Caki2 (cell line): ENCODE measurements at regions not wholly inside any gene's neighbourhood (a gene's known extent, or its start where the extent isn't known, plus 50 kb on each side); places are given as distances from the start of the nearest gene placed in this dataset.
A peak's percentile ranks its signal among the peaks of the same experiment; 100 is the strongest.

Source experiments
- DNase-seq: peaks from one replicate; pipeline ENCODE4 v3.0.0-alpha.2; 2015; ENCODE audit warnings: low read depth
- in situ Hi-C: cut with HindIII; loops from 2 replicates; pipeline ENCODE4 v1.10.0; 2016; ENCODE audit warnings: low sequenced_read_pairs, low pct_unique_long_range_greater_than_20kb, mixed read lengths

DNA sequence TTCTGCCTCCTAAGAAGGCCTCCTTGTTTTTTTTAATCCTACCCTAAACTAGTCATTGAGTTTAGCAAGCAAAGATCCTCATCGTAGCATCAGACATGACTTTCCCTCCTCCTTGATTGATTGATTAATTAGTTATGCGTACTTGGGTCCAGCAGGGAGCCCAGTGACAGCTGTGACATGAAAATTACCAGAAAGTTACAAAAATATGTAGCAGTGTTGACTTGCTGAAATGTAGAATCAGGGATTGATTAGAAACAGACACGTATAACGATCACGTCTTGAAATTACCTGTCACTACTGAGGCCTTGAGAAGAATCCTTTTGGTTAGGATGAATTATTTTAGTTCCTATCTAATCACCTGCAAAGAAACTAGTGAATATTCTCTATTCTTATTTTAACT lies 167.4 kb upstream of the MPPED2 start:
- no peak for DNase-seq
- in situ Hi-C loops, result no loop called here

GRCh38 chr11:30749268-30749667 lies 163.1 kb upstream of the MPPED2 start:
- in situ Hi-C loops, result no loop called here

DNA sequence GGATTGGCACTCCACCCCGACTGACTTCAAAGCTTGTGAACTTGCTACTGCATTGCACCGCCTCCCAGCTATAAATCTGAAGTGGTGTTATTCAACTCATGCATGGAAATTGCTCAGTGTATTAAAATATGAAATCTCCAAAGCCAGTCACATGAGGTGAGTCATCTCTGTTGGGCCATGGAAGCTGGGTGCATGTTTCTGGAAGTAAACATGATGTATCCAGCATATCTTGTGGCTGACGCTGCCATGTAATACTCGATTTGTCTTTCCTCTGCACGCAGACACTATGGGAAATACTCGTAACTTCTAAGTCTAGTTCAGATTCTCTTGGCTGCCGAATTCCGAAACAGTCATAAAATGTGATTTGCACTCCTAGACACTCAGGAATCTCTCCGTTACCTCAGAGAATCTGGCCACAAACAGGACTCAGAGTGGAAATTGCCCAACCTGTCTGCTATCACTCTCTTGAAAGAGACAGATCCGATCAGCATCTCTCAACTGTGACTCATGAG lies 154.9 kb upstream of the MPPED2 start:
- no peak for DNase-seq
- in situ Hi-C loops, result no loop called here

More at GRCh38 chr11:30749268-30749667, 163.1 kb upstream of the MPPED2 start:
- no peak for DNase-seq

GRCh38 chr11:30740091-30740490 lies 153.9 kb upstream of the MPPED2 start:
- in situ Hi-C loops, result no loop called here
- DNase-seq, result no peak

GRCh38 chr11:30735946-30736345 lies 149.8 kb upstream of the MPPED2 start:
- DNase-seq, result no peak
- in situ Hi-C loops, result no loop called here

- in situ Hi-C loops, result no loop called here
Observed at GRCh38 chr11:30733748-30734147, 147.6 kb upstream of the MPPED2 start.

GRCh38 chr11:30730011-30730410 lies 143.9 kb upstream of the MPPED2 start:
- peak; percentile 2 for DNase-seq
- in situ Hi-C loops, result no loop called here

More at GRCh38 chr11:30733748-30734147, 147.6 kb upstream of the MPPED2 start:
- no peak for DNase-seq

DNA sequence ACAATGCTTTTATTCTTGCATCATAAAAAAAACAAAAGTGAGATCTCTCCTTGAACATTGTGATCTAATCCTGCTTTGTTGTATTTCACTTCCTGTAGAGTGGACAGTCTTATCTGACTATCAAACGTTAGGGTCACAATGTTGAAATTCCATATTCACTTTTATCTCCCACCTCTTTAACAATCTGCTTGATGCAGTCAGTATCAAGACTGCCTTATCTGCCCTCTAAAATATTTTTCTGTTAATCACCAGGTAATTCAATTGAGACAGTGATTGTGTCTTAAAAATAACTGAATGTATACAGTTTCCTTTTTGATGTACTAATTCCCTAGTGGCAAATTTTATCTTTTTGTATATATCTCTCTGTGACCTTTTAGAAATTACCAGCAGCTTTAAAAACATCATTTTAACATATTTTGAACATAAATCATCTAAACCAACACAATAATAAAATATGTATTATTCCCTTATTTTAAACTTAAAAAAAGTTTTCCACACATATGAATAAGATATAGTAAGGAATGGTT lies 143.1 kb upstream of the MPPED2 start:
- in situ Hi-C loops, result no loop called here

DNA sequence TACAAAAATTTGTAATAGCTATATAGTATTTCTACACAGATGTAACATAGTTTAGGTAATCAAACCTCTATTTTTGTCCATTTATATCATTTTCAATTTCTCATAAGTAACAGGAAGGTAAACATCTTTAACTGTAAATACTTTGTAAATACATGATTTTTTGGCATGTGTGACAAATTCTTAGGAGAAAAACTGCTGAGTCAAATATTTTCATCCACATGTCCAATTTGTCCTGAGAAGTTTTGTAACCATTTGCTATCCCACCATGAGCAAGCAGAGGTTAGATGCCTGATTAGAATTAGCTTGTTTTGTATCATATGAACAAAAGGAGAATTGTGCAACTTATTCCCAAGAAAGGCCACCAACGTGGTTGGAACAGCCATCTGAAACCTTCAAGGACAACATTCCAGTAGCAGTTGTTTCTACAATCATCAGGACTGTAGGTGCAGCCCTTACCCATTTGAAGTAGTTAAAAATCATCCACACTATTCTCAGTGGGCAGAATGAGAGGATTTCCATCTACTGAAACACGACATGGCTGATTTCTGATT lies 139.6 kb upstream of the MPPED2 start:
- in situ Hi-C loops, result no loop called here
- DNase-seq, result no peak

More for the DNA sequence above, 143.1 kb upstream of the MPPED2 start:
- no peak for DNase-seq

DNA sequence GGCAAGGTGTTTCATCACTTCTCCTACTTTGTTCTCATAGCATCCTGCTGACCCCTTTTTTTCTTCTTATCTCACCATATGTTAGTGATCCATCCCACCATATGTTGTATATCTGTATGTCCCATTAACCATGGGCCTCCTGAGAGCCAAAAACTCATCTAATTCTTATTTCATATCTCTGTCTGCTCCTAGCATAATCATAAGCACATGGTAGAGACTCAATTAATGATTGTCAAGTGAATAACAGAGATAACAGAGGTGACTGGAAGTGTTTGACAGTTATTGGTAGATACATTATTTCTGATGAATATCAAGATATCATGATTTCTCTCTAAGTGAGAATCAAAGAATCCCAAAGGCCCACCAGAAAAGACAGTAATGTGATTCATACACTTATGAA lies 138.1 kb upstream of the MPPED2 start:
- no peak for DNase-seq
- in situ Hi-C loops, result no loop called here

- no peak for DNase-seq
- in situ Hi-C loops, result no loop called here
Observed at GRCh38 chr11:30719371-30719770, 133.2 kb upstream of the MPPED2 start.

DNA sequence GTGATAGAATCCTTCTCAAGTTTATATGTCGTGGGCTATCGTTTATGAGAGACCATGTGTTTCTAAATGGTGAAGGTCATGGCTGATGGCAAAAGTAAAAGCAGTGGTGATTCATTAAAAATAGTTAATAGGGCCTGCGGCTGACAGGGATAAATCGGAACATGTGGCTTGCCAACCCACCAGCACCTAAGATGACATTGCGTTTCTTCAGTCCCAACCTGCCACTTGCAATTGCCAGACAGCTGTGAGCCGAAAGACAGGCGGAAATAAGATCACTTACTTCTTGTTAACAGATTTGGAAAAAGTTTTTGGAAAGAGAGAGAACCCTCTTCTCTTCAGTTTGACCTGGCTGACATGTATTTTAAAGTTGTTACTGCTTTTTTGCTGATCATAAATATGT lies 131.5 kb upstream of the MPPED2 start:
- no peak for DNase-seq
- in situ Hi-C loops, result no loop called here

DNA sequence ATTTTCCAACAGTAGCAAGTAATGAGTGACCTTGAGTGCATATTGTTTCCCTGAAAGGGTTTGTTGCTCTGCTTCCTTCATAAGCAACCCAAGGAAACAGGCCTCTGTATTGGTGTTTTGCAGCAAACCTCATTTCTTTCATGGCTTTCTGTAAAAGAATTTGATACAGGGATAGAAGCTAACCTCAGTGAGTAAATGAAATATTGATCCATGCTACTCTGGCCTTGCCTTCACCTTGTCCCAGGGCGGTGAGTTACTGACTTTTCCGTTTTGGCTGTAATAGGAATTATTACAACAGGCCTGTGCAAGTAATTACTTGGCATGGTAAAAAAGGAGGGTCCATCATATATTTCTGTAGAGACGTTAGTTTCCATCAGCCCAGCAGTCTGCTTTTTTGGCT lies 130.9 kb upstream of the MPPED2 start:
- in situ Hi-C loops, result no loop called here
- no peak for DNase-seq

DNA sequence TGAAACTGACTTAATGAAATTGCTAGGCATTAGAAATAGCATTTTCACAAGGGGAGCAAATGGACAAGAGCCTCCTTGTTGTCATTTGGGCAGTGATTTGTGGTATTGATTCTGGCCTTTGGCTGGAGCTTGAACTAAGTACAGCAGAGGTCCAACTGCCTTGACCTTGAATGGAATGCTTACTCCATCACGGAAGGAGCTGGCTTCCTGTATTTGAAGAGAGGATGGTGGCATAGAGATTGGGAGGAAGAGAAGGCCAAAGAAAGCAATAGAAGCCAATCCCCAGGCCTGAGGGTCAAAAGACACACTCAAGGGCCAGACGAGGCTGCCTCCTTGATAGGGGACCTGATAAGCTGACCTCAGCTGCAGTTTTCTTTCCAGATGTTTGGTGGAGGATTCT lies 126.6 kb upstream of the MPPED2 start:
- no peak for DNase-seq
- in situ Hi-C loops, result no loop called here

DNA sequence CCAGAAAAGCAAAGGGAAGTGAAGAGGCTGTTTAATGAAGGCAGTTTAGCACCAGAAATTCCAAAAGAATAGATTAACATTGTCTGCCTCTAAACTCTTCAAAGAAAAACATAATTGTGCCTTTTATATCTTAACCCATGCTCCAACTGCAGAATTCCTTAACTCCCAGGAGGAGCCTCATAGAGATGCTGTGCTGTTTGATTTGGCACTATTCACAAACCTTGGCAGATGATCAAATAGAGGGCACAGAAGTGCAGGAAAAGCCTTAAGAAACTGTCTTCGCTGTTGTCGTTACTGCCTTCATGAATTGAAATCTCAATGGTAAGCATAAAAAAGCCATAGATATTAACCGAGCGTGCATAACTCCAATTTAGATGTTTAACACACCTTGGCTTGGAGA lies 124.1 kb upstream of the MPPED2 start:
- DNase-seq, result no peak
- in situ Hi-C loops, result no loop called here

GRCh38 chr11:30707110-30707509 lies 121.0 kb upstream of the MPPED2 start:
- in situ Hi-C loops, result no loop called here
- DNase-seq, result no peak

DNA sequence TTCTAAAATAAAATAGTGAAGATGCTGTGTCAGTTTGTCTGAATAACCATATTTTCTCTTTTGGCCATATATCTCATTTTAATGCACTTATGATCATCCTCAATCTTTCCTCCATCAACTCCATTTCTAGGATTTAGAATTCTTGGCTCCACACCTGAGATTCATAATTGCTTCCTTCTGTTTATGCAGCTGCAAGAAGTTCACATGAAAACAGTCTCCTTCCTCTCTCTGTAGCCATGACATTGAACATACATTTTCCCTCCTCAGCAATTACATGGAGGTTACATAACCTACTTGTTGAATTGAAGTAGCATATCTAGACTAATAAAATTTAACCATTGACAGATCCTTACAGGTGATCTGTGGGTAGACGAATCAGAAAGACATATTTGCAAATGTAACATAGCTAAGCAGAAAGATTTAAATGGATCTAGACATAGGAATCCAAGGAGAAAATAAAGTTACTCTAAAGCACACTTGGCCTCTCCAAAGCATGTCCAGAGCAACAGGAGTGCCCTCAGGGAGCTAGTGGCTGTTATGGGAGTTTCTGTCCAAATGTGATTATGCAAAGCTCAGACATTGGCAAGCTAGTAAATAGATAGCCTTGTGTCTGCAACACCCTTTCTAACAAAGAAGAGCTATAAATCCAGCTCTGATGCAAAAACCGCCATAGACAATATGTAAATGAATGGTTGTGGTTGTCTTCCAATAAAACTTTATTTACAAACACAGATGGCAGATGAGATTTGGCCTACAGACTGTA lies 119.9 kb upstream of the MPPED2 start:
- in situ Hi-C loops, result no loop called here
- DNase-seq, result no peak

- DNase-seq, result no peak
- in situ Hi-C loops, result no loop called here
Observed at GRCh38 chr11:30698425-30698824, 112.3 kb upstream of the MPPED2 start.

- in situ Hi-C loops, result no loop called here
- DNase-seq, result no peak
Observed at GRCh38 chr11:30697032-30697431, 110.9 kb upstream of the MPPED2 start.

- DNase-seq, result no peak
- in situ Hi-C loops, result no loop called here
Observed at GRCh38 chr11:30684772-30685171, 98.6 kb upstream of the MPPED2 start.
